ENCODE measurements at regions not wholly inside any gene's neighbourhood (a gene's known extent, or its start where the extent isn't known, plus 50 kb on each side); places are given as distances from the start of the nearest gene placed in this dataset.
A peak's percentile ranks its signal among the peaks of the same experiment; 100 is the strongest.

DNA sequence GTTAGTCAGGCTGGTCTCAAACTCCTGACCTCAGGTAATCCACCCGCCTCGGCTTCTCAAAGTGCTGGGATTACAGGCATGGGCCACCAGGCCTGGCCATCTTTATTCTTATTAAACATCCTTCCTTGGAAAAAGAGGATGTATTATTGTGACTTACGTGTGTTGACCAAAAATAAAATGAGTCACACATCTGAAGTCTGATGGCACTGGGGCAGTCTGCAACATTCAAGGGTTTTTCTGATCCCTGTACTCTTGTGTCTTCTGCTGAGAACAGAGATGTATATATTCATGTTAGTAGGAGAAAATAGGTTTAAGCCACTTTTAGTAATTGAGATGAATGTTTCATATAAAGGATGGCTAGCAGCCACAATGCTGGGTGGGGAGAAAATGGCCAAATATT, 129.9 kb upstream of the RIPOR2 start:
- Histone ChIP-seq H3K4me1 (replicated peaks) (no peaks in the 10 kb centered on the region), H3K27me3 (replicated peaks; ENCODE audit: insufficient read depth) (no peaks in the 10 kb centered on the region), H3K36me3 (no peaks in the 10 kb centered on the region), H3K27ac (no peak overlapping the region), H3K9me3 (no peaks in the 10 kb centered on the region), H3K4me3 (no peak overlapping the region)
- no peak for DNase-seq (ENCODE audit: low spot score)
- intact Hi-C loops (cut with DNase I): no loop called here
- TF ChIP-seq, protein P1, sequence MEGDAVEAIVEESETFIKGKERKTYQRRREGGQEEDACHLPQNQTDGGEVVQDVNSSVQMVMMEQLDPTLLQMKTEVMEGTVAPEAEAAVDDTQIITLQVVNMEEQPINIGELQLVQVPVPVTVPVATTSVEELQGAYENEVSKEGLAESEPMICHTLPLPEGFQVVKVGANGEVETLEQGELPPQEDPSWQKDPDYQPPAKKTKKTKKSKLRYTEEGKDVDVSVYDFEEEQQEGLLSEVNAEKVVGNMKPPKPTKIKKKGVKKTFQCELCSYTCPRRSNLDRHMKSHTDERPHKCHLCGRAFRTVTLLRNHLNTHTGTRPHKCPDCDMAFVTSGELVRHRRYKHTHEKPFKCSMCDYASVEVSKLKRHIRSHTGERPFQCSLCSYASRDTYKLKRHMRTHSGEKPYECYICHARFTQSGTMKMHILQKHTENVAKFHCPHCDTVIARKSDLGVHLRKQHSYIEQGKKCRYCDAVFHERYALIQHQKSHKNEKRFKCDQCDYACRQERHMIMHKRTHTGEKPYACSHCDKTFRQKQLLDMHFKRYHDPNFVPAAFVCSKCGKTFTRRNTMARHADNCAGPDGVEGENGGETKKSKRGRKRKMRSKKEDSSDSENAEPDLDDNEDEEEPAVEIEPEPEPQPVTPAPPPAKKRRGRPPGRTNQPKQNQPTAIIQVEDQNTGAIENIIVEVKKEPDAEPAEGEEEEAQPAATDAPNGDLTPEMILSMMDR (IDR thresholded peaks at IDR 0.05): no peak
- TF ChIP-seq POLR2AphosphoS5 (IDR thresholded peaks at IDR 0.05): no peak
- 92% methylated on average over 3 of the region's 3 CpGs for WGBS

DNA sequence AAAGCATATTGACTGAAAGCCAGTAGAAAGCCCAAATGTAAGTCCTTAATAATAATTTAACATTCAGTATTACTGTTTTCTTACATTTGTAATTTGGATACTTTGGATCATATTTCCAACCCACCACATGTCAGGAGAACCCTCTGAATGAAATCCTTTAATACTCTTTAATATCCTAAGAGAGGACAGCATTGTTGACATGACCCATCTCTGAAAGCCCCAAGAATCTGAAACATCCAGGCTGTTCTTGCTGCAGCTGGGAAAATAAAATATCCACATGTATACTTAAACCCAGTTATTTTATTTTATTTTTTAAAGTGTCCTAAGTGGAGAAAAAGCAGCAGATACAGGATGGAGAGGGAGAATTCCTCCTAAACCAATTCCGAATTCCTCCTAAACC, 130.8 kb upstream of the RIPOR2 start:
- no peak overlapping the region for H3K4me3 ChIP-seq
- intact Hi-C loops (cut with DNase I): no loop called here
- no peak for TF ChIP-seq POLR2A (IDR thresholded peaks at IDR 0.05)
- TF ChIP-seq POLR2AphosphoS5 (IDR thresholded peaks at IDR 0.05): no peak
- TF ChIP-seq, protein P1 (IDR thresholded peaks at IDR 0.05): no peak
- DNase-seq (ENCODE audit: low spot score): no peak
- H3K4me1 ChIP-seq (replicated peaks): no peaks in the 10 kb centered on the region
- no peaks in the 10 kb centered on the region for H3K27me3 ChIP-seq (replicated peaks; ENCODE audit: insufficient read depth)
- no peak overlapping the region for H3K27ac ChIP-seq
- no peaks in the 10 kb centered on the region for H3K36me3 ChIP-seq
- WGBS: 87% methylated on average over 1 of the region's 1 CpG
- H3K9me3 ChIP-seq: no peaks in the 10 kb centered on the region

DNA sequence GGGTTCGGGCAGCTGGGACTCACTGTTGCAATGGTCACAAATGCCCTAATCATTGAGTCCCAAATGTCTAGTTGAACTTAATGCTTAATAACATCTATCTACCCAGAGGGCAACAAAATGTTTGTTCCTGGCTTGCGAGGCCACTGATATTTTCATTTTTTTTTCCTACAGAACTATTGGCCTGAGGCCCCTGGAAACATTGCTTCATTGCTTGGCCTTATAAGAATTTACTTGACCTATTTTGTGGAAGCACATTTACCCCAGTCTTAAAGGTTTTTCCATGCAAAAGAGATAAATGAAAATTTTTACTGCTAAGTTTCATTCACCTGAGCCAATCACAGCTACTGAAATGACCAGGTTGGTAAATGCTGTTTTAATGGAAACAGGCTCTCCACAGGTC, 133.1 kb upstream of the RIPOR2 start:
- TF ChIP-seq, protein P1 (IDR thresholded peaks at IDR 0.05): no peak
- no peak for TF ChIP-seq POLR2A (IDR thresholded peaks at IDR 0.05)
- no peak for TF ChIP-seq POLR2AphosphoS5 (IDR thresholded peaks at IDR 0.05)
- no peaks in the 10 kb centered on the region for H3K9me3 ChIP-seq
- no peak for DNase-seq (ENCODE audit: low spot score)
- no peaks in the 10 kb centered on the region for H3K27me3 ChIP-seq (replicated peaks; ENCODE audit: insufficient read depth)
- H3K36me3 ChIP-seq: no peaks in the 10 kb centered on the region
- no peak overlapping the region for H3K27ac ChIP-seq
- intact Hi-C loops (cut with DNase I): no loop called here
- H3K4me3 ChIP-seq: no peak overlapping the region
- WGBS: 83% methylated on average over 2 of the region's 2 CpGs
- H3K4me1 ChIP-seq (replicated peaks): no peaks in the 10 kb centered on the region

DNA sequence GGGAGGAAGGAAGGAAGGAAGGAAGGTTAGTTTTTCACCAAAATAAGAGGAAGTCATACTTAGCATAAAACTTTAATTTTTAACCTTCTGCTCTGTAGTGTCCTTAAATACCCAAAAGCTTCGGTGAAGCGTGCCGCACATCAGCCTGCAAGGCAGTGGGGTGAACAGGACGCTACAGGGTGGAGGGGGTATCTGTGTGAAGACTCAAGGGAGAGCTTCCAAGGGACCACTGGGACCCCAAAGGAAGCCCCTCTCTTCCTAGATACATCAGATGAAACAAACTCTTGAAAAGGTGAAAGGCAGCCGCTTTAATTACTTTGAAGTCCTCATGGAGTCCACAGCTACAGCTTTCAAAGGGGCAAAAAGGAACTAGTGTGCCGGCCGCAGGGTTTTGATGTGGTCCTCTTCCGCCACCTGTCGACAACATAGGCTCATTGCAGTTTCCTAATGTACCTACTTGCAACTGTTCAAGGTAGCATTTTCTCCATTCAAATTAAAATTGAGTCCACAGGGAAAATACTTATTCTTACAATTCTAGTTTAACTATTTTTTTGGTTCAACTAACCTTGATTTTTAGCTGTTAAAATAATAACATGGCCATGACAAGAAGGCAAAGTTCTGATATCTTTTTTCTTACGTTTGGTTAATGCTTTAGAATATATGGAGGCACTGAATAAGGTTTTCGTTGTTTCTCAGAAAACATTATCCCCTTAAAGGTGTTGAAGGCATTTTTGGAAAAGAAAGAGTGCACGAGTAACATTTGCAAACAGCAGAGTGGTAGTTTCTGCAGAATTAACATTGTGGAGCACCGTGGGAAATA, 135.0 kb upstream of the RIPOR2 start:
- intact Hi-C loops (cut with DNase I): loop anchor here (5.0 kb wide), 2 partner anchors 73 to 213 kb away; no protein-coding TSS in a partner anchor
- TF ChIP-seq POLR2A (IDR thresholded peaks at IDR 0.05) (no peak), POLR2AphosphoS5 (IDR thresholded peaks at IDR 0.05) (peak; percentile 21)
- TF ChIP-seq, protein P1 (IDR thresholded peaks at IDR 0.05): peak; percentile 72 to 92 (median 87)
- Histone ChIP-seq H3K27me3 (replicated peaks; ENCODE audit: insufficient read depth) (no peaks in the 10 kb centered on the region), H3K27ac (no peak overlapping the region), H3K36me3 (no peaks in the 10 kb centered on the region), H3K4me3 (no peak overlapping the region), H3K4me1 (replicated peaks) (no peaks in the 10 kb centered on the region), H3K9me3 (no peaks in the 10 kb centered on the region)
- WGBS: 45% methylated on average over 13 of the region's 13 CpGs
- DNase-seq (ENCODE audit: low spot score): peak; percentile 83

DNA sequence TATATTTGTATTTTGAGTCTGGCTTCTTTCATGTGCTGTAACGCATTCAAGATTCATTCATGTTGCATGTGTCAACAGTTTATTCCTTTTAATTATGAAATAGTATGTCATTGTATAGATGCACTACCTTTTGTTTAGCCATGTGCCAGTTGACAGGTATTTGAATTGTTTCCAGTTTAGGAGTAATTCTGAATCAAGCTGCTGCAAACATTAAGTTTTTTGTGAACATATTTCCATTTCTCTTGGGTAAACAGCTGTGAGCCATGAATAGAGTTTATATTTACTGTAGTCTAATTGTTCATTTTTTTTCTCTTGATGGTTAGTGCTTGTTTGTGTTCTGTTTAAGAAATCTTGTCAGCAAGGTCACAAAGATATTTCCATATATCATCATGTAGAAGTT, 142.4 kb upstream of the RIPOR2 start:
- Histone ChIP-seq H3K27ac (no peak overlapping the region), H3K4me3 (no peak overlapping the region), H3K27me3 (replicated peaks; ENCODE audit: insufficient read depth) (no peaks in the 10 kb centered on the region), H3K4me1 (replicated peaks) (no peaks in the 10 kb centered on the region), H3K36me3 (no peaks in the 10 kb centered on the region), H3K9me3 (no peaks in the 10 kb centered on the region)
- TF ChIP-seq POLR2AphosphoS5 (IDR thresholded peaks at IDR 0.05): no peak
- TF ChIP-seq, protein P1 (IDR thresholded peaks at IDR 0.05): no peak
- no peak for TF ChIP-seq POLR2A (IDR thresholded peaks at IDR 0.05)
- DNase-seq (ENCODE audit: low spot score): no peak
- intact Hi-C loops (cut with DNase I): no loop called here
- WGBS: 80% methylated on average over 1 of the region's 1 CpG
